GM19455 (cell line): ENCODE measurements at regions not wholly inside any gene's neighbourhood (a gene's known extent, or its start where the extent isn't known, plus 50 kb on each side); places are given as distances from the start of the nearest gene placed in this dataset.
"Not testable (repeated sequence)": the region's sequence is repeated elsewhere in the genome, so short reads cannot be mapped to it uniquely, and the experiment has no call there.

Experiments
- ATAC-seq: cut with Tn5 transposase; IDR thresholded peaks from one replicate; pipeline ENCODE4 v1.9.1; 2021; ENCODE audit not compliant: unreplicated experiment

DNA sequence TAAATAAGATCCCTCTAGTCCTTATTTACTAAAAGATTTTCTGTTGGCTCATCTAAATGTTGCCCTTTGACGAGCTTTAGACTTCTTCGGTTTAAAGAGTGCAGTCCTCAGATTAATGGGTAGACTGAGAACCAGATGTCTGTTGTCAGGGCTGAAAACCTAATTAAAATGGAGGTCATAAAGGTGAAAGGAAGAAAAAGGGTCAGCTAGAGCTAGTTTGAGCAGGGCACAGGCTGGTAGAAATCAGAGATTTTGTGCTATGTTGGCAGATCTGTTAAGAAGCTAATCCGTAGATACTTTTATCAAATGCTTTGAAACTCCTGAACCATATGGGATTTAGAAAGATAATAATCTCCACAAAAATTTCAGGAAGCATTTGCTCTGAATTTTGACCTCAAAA, 959.0 kb downstream of the PLA2G4A start:
- no peak for ATAC-seq

DNA sequence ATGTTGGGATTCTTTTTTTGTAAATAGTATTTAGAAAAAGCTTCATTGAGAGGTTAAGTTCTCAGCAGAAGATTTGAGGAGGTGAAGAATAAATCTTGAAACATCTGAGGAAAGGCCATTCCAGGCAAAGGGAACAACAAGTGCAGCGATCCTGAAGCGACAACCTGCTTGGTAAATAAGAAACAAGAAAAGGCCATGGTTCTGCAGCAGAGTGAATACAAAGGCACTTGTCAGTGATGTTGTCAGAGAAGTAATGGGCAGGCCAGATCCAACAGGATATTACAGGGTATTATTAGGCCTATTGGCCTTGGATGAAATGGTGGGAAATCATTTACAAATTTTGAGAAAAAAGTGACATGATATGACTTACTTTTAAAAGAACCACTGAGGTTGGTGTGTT, 960.0 kb downstream of the PLA2G4A start:
- no peak for ATAC-seq

DNA sequence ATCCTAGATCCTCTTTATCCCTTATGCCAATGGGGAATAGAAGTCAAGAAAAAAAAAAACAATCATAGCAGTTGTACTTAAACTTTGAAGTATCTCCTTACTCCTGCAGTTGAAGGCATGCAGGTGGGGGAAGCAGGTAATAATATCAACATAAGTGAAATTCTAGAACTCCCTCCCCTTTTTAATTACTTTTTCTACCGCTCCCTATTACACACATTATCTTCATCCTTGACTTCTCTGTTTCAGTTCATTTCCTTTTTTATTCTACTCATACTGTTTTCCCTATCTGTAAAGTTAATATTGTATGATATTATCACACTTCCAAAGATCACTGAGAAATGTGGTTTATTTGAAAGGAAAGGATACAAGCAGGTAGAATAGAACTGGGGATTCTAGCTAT, 962.0 kb downstream of the PLA2G4A start:
- no peak for ATAC-seq

DNA sequence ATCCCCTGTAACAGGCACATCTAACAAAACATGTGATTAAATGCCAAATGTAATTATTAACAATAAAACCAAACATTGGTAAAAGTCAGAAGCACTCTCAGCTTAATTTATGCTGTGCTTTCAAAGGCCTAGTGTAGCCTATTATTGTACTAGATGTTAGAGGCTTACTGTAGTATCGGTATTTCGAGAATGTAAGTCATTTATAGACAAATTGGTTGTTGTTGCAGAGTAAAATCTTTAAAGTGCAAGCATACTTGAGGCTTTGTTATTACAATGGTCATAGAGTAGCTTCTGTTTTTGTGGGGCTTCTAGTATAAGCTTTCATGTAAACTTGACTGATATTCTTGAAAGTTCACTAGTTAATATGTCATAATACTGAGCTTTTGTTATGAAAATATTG, 965.8 kb downstream of the PLA2G4A start:
- no peak for ATAC-seq

DNA sequence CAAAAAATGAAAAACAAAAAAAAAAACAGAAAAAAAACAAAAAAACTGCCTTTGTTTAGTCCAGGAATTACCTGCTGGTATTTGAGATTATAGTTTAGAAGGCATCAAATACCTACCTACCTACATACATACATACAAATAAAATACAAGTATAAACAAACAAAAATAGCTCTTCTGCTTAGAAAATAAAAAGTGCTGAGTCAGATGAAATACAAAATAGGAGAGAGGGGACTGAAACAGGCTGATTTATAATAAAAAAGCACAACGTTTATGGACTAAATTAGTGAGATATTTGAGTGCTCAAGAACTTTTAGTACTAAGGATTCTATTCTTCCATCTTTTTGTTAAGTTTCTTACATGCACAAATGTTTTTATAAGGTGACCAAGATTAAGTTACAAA, 980.8 kb downstream of the PLA2G4A start:
- ATAC-seq = no peak

DNA sequence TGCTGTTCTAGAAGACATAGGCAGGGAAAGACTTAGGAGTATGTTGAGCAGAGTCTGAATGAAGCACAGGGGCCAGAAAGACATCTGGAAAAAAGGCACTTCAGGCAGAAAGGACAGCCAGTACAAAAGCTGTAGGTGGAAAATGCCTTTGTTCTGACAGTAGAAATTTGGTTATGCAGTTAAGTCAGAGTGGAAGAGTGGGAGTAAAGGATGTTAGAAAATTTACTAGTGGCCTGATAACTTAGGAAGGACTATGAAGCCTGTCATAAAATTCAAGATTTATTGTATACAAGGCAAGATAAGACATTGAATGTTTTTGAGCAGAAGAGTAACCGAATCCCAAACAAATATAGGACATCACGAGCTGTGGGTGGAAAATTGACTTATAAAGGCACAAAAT, 987.9 kb downstream of the PLA2G4A start:
- ATAC-seq = no peak

DNA sequence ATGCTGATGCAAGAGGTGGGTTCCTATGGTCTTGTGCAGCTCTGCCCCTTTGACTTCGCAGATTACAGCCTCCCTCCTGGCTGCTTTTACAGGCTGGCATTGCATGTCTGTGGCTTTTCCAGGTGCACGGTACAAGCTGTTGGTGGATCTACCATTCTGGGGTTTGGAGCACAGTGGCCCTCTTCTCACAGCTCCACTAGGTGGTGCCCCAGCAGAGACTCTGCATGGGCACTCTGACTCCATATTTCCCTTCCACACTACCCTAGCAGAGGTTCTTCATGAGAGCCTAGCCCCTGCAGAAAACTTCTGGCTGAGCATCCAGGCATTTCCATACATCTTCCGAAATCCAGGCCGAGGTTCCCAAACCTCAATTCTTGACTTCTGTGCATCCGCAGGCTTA, 989.0 kb downstream of the PLA2G4A start:
- no peak for ATAC-seq

DNA sequence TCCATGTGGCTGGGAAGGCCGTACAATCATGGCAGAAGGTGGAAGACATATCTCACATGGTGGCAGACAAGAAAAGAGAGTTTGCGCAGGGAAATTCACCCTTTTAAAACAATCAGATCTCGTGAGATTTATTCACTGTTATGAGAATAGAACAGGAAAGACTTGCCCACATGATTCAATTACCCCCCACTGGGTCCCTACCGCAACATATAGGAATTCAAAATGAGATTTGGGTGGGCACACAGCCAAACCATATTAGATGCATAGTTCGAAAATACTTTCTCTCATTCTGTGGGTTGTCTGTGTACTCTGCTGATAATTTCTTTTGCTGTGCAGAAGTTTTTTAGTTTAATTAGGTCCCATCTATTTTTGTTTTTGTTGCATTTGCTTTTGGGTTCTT, 990.3 kb downstream of the PLA2G4A start:
- ATAC-seq = no peak

DNA sequence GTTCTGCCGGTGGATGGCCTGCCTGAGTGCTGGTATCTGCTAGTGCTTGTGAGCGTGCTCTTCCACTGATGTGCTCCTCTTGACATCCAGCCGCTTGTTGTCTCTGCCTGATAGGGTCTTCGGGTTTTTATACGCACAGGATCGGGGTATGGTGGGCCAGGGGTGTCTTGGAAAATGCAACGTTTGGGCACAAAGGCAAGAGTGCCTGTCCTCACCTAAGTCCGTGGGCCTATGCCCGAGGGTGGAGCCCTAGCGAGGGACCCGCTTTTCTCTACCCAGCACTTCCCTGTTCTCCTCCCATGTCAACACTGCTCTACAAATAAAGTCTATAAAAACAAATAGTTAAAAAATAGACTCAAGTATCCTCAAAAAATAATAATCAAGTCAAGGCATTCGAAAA, 1007.8 kb downstream of the PLA2G4A start:
- ATAC-seq = no peak

DNA sequence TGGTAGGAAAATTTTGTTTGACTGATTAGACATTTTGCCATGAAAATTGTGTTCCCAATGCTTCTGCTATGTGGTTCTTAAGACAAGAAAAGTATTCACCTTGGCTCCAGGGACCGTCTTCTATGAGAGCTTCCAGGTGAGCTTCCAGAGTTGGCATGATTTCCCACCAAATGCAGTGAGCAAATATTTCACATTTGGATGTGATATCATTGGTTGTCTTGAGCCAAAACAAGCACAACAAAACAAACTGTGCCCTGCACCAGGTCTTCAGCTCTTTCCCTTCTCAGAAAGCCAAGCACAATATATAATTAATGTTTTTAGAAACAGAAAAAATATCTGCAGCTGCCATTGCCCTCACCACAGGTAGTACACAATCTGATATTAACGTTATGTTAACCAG, 1009.0 kb downstream of the PLA2G4A start:
- no peak for ATAC-seq

DNA sequence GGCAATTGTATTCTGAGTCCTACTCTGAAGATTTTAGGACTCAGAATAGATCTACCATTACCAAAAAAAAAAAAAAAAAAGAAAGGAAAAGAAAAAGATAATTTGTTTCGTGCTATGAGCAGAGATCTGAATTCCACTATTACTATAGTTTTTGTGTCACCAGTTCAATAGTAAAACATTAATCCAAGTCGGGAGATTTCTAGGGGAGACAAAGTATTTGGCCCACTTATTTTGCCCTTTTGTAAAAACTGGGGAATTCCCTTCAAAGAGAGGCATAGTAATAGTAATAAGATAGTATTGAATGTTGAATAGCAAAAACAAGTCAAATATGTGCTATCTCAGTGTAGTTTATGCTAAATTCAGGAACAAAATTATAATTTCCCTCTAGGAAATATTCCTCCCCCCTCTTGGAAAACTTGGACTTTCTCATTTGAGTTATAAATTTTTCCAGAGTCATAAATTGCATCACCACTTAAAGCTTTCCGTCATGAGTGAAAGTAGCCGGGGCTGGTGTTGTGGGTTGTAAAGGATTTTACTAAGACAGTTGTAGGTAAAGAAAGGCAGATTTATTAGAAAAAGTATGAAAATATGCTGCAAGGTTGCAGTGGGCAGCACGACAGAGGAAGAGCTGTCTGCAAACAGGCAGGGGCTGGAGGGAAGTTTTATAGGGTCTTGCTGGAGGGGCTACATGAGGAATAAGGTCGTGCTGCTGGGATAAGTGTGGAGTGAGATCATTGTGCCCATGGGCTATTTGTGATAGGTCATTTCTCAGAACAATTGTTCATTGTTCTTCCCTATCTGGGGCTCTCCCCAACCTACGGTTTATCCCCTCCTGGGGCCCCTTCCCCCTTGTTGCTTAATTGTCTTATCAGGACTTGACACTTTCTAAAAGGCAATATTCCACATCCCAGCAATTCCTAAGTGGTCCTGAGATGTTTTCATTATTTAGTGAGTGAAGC, 1009.9 kb downstream of the PLA2G4A start:
- ATAC-seq = no peak

DNA sequence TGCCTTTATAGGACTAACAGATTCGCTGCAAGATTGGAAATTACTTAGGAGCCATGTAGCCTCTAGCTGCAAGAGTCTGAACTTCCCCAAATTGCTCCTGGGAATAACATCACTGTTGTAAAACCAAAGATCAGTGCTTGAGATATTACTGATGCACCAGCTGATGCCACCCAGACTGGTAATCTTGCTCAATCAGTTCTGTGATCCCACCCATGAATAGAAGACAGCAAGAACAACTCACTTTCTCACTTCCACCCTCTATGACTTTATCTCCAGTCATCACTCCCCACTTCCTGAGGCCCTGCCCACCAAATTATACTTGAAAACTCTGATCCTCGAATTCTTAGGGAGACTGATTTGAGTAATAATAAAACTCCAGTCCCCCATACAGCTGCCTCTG, 1011.1 kb downstream of the PLA2G4A start:
- no peak for ATAC-seq

DNA sequence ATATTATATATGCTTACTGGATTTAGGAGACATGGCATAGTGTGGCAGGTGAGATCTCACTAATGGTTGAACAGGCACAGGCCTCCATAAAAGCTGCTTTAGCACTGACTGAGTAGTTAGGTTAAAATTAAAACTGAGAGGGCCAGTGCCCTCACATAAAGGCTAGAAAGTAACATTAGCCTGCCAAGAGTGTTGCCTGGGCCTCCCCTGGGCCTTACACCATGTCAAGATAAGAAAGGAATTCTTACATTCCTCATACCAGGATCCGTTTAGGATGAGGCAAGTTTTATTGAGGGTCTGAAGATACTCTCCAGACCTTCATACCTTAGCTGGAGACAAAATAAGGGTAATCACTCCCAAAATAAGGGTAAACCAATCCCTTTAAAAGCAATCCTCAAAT, 1011.8 kb downstream of the PLA2G4A start:
- no peak for ATAC-seq

DNA sequence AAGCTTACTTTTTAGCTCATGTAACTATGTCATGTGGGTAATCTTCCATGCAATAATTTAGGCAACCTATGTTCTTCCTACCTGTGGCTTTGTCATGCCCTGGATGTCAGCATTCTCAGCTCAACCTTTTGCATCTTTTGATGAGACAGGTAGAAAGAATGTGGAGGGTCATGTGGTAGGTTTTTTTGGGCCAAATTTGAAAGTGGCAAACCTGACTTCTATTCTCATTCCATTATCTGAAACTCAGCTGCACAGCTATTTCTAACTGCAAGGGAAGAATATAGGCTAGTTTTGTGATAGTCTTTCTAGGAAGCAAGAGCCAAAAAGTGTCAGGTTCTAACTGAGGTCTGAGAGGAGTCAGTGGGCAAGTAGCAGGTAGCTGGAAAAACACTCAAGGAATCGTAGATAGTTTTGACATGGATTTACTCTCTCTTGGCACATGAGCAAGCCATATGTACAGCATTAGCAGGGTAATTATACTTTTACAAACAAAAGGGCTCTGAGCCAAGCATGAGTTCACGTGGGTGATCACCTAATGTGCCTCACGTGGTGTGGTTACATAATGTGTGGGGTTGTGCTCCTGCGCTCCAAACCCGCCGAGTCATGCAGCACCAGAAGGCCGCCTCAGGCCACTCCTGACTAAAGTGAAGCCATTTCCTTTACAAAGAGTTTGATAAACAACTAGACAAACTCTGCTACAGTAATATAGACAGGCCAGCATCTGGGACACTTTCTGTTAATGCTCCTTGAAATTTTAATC, 1013.8 kb downstream of the PLA2G4A start:
- ATAC-seq = no peak

DNA sequence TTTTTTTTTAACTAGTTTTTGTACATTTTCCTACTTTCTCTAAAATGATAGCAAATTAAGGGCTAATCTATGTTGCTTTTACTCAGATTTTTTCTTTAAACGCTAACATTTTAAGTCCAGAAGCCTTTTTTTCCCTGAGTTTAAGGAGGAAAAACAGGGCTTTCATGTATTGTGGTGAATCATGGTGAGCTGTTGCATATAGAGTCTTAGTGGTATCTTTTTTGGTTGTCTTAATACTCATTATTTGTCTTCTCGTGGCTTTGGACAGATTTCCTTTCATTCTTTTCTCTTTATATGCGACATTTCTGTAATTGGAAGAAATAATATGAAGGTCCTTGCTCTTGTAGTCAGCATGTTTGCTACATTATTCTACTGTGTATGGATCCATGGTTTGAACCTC, 1015.6 kb downstream of the PLA2G4A start:
- no peak for ATAC-seq

DNA sequence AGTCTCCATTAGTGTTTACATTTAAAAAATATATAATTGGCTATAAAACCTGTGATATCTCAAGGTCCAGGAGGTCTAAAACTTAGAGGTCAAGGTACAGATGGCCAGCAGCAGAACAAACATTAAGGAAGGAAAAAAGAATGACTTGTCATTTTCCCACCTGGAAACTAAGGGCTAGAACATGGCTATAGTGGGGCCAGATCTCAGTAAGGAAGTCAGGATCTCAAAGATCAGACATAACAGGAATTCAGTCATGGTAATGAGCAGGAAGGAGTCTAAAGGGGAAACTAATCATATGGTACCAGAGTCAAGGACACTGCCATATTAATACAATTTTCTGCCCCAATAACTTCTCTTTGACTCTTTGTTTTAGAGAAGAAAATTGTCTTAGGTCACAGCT, 1018.8 kb downstream of the PLA2G4A start:
- no peak for ATAC-seq

DNA sequence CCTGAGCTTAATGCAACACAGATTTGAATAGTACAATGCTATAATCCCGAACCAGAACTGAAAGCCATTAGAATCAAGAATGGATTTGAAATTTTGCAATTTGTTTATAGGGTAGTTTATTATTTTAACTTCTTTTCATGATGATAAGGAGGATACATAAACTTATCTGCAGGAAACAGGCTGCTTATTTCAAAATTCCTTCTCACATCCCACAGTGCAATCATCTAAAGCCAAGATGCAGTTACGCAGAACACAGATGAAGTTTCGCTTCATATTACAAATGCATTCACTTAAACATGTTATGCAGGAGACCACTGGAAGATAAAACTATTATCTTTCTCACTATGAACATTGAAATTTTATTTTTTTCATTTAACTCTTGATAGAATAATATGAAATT, 1019.6 kb downstream of the PLA2G4A start:
- ATAC-seq = no peak

DNA sequence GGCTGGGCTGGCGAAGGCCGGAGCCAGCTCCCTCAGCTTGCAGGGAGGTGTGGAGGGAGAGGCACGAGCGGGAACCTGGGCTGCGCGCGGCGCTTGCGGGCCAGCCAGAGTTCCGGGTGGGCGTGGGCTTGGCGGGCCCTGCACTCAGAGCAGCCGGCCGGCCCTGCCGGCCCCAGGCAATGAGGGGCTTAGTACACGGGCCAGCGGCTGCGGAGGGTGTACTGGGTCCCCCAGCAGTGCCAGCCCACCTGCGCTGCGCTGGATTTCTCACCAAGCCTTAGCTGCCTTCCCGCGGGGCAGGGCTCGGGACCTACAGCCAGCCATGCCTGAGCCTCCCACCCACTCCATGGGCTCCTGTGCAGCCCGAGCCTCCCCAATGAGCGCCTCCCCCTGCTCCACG, 1021.4 kb downstream of the PLA2G4A start:
- not testable (repeated sequence) for ATAC-seq

DNA sequence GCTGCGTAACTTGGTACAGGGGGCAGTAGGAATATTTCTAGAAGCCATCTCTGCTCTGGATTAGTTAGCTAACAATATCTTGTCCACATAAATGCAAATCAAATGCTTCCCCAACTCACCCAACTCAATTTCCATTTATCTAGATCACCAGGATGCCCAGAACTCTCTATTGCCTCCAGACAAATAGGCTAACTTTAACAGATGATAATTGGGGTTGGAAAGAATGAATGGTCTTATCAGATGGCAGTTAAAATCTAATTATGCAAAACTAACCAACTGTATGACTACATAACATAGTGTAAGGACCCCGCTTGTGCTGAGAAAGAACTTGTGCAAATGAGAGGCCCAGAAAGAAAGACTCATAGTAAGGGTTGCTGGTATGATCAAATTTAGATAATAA, 1024.8 kb downstream of the PLA2G4A start:
- ATAC-seq = no peak

DNA sequence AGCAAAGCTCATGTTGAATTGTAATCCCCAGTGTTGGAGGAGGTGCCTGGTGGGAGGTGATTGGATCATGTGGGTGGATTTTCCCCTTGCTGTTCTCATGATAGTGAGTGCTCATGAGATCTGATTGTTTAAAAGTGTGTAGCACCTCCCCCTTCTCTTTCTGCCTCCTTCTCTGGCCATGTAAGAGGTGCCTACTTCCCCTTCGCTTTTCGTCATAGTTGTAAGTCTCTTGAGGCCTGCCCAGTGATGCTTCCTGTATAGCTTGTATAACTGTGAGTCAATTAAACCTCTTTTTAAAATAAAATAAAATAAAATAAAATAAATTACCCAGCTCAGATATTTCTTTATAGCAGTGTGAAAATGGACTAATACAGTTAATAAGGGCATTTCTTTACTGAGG, 1025.7 kb downstream of the PLA2G4A start:
- no peak for ATAC-seq

DNA sequence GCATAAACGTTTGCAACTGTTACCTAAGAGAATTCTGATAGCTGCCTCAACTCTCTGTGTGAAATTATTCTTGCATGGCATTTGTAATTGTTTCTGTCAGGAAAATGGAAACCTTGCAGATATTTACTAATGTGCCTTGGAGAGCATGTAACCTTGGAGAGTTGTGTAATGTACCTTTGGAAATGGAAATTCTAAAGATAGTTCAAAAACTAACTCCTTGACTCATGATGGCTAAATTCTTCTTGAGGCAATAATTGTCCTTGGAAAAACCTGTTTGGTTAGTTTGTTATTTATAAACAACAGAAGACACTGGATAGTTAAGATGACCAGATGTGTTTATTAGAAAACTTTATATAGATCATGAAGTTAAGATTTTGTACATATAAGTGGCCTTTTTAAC, 1033.8 kb downstream of the PLA2G4A start:
- ATAC-seq = no peak

DNA sequence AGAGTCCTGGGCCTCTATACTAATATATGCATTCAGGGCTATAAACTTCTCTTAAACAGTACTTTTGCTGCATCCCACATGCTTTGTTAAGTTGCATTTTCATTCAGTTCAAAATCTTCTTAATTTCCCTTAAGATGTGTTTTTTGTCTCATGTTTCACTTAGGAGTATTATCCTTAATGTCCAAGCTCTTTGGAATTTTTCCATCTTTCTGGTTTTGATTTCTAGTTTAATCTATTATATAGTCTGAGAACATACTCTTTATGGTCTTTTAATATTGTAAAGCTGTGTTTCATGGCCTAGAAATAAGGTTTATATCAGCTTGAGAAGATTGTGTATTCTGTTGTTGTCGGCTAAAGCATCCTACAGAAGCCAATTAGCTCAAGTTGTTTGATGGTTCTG, 1041.8 kb downstream of the PLA2G4A start:
- no peak for ATAC-seq
